BLaER1 (cell line): ENCODE measurements at regions not wholly inside any gene's neighbourhood (a gene's known extent, or its start where the extent isn't known, plus 50 kb on each side); places are given as distances from the start of the nearest gene placed in this dataset.

ENCODE experiments used
- H3K27ac ChIP-seq: shearing (Covaris generic); formaldehyde crosslinking; 2 replicates; pipeline ENCODE4 v1.8.1; 2022
- H3K27me3 ChIP-seq: shearing (Covaris generic); formaldehyde crosslinking; 2 replicates; pipeline ENCODE4 v1.8.1; 2022
- H3K36me3 ChIP-seq: shearing (Covaris generic); formaldehyde crosslinking; 2 replicates; pipeline ENCODE4 v1.8.1; 2022
- H3K4me1 ChIP-seq: shearing (Covaris generic); formaldehyde crosslinking; 2 replicates; pipeline ENCODE4 v1.8.1; 2022
- H3K4me2 ChIP-seq: shearing (Covaris generic); formaldehyde crosslinking; 2 replicates; pipeline ENCODE4 v1.8.1; 2022
- H3K4me3 ChIP-seq: shearing (Covaris generic); formaldehyde crosslinking; 2 replicates; pipeline ENCODE4 v1.8.1; 2022
- H3K9ac ChIP-seq: shearing (Covaris generic); formaldehyde crosslinking; 2 replicates; pipeline ENCODE4 v1.8.1; 2022
- H3K9me3 ChIP-seq: shearing (Covaris generic); formaldehyde crosslinking; 2 replicates; pipeline ENCODE4 v1.8.1; 2022
- H4K20me1 ChIP-seq: shearing (Covaris generic); formaldehyde crosslinking; 2 replicates; pipeline ENCODE4 v1.8.1; 2022
- Cebpa-rat ChIP-seq: shearing (Covaris generic); IDR thresholded peaks from 2 replicates; pipeline ENCODE4 v1.8.1; 2022

DNA sequence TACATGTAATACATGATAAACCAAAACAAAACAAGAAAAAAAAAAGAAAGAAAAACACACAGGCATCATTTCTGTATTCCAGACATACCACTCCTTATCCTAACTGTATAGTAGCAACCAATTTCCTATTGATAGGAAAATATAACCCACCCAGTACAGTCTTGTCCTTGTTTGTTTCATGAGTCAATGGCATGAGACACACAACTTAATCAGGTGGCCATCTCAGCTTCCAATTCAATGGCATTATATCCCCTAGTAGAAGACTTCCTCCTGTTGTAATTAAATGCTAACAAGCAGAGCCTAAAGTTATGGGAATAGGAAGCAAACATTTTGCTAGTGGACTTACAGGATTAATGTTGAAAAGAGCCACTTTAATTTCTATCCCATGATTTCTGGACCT is 121.0 kb upstream of the NOL4 start:
- H3K27me3 ChIP-seq: no peaks in the 10 kb centered on the region
- TF ChIP-seq Cebpa-rat: no peak
- no peaks in the 10 kb centered on the region for H3K36me3 ChIP-seq
- no peak overlapping the region for H3K27ac ChIP-seq
- H3K4me3 ChIP-seq: no peak overlapping the region
- 0 out of 2 replicates have a peak, but pooled peaks cover 1% of the 10 kb centered on the region for H3K9me3 ChIP-seq
- no peaks in the 10 kb centered on the region for H4K20me1 ChIP-seq
- H3K4me1 ChIP-seq: no peaks in the 10 kb centered on the region
- no peak overlapping the region for H3K9ac ChIP-seq
- H3K4me2 ChIP-seq: no peak overlapping the region

DNA sequence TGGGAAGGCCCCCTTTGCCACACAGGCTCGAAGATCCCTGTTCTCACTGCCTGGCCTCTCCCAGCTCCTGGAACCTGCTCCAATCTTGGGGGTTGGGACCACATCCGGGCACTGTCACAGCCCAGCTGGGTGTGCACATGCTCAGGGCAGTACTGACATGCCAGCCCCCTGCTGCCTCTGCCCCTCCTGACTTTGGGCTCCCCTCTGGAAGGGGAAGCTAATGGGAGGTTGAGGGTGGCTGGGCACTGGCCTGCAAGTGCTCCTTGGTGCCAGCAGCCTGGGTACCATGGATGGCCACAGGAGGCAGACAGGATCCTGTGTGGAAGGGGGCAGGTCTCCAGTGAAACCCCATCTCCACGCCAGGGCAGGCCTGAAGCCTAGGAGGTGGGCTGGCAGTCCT is 126.1 kb upstream of the NOL4 start:
- Histone ChIP-seq H3K27me3 (no peaks in the 10 kb centered on the region), H3K4me2 (no peak overlapping the region), H3K4me1 (no peaks in the 10 kb centered on the region), H3K27ac (no peak overlapping the region), H3K9ac (no peak overlapping the region), H4K20me1 (no peaks in the 10 kb centered on the region), H3K36me3 (no peaks in the 10 kb centered on the region), H3K9me3 (peaks cover 11% of the 10 kb centered on the region; the same call in 1 of the 2 replicates), H3K4me3 (no peak overlapping the region)
- no peak for TF ChIP-seq Cebpa-rat

DNA sequence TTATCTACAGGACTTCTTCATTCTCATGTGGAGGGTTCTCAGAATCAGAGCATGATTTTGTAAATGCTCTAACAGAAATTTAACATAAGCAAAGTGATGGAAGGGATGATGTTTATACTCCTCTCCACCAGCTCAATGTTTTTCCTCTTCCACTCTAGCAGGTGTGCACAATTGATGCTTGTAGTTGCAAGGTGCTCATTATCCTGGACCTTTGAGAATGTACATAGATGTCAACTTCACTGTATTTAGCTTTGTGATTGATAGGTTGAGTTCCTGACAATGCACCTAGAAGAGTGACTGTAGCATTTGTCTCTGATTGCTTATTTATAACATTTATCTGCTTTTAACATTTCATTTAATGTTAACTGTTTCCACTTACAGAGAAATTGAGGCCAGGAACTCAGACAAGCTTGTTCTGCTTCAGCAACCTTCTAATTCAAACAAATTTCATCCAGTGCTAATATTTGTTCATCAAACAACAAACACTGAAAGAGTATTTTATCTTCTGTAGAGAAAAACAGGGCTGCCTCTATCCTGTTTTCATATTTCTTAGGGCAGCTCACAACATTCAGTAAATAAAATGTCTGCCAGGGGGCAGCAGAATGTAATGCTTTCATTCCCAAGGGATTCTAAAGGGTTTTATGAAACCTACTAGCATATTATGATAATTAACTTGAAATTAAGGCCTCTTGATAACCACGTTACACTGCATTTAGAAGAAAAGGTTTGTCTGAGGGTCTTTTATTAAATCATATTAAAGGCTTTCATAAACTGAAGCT is 127.9 kb upstream of the NOL4 start:
- Histone ChIP-seq H4K20me1 (no peaks in the 10 kb centered on the region), H3K36me3 (no peaks in the 10 kb centered on the region), H3K9ac (no peak overlapping the region), H3K4me3 (no peak overlapping the region), H3K9me3 (peaks cover 11% of the 10 kb centered on the region; the same call in 1 of the 2 replicates), H3K4me2 (no peak overlapping the region), H3K27ac (no peak overlapping the region), H3K27me3 (no peaks in the 10 kb centered on the region), H3K4me1 (no peaks in the 10 kb centered on the region)
- TF ChIP-seq Cebpa-rat: no peak

DNA sequence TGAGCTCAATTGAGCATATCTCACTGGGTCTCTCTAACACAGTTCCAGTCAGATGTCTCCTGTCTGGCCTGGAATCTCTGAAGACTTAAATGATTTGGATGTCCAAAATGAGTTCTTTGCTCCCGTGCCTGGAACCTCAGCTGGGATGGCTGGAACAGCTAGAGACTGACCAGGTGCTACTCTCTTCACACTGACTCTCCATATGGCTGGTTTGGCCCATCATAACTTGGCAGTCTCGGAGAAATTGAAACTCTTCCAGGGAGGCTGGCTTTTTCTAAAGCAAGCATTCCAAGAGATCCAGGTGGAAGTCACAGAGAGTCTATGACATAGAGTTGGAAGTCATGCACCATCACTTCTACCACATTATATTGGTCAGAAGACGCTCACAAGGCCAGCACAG is 129.6 kb upstream of the NOL4 start:
- no peaks in the 10 kb centered on the region for H3K4me1 ChIP-seq

DNA sequence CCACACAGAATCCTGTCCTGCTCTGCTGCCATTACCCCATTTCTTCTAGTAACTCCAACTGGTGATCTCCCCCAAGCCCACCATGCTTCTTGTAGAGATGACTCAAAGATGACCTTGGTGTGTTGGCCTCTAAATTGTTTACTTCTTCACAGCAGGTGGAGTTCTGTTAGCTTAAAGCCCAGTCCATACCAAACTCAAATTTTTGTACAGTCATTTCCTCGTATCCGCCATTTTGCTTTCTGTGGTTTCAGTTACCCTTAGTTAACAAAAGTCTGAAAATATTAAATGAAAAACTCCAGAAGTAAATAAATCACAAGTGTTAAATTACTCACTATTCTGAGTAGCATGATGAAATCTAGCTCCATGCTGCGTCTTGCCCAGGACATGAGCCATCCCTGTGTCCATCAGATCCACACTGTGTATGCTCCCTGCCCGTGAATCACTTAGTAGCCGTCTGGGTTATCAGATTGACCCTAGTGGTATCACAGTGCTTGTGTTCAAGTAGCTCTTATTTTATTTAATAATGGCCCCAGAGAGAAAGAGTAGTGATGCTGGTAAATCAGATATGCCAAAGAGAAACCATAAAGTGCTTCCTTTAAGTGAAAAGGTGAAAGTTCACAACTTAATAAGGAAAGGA is 133.3 kb upstream of the NOL4 start:
- Histone ChIP-seq H3K4me1 (no peaks in the 10 kb centered on the region), H3K9me3 (no peaks in the 10 kb centered on the region; the same call in 1 of the 2 replicates), H4K20me1 (no peaks in the 10 kb centered on the region), H3K36me3 (no peaks in the 10 kb centered on the region), H3K27ac (no peak overlapping the region), H3K9ac (no peak overlapping the region), H3K4me3 (no peak overlapping the region), H3K4me2 (no peak overlapping the region), H3K27me3 (no peaks in the 10 kb centered on the region)
- TF ChIP-seq Cebpa-rat: no peak

More for the DNA sequence above, 129.6 kb upstream of the NOL4 start:
- Histone ChIP-seq H3K9ac (no peak overlapping the region), H3K4me2 (no peak overlapping the region), H3K9me3 (peaks cover 11% of the 10 kb centered on the region; the same call in 1 of the 2 replicates), H3K36me3 (no peaks in the 10 kb centered on the region), H3K4me3 (no peak overlapping the region), H4K20me1 (no peaks in the 10 kb centered on the region), H3K27ac (no peak overlapping the region), H3K27me3 (no peaks in the 10 kb centered on the region)
- TF ChIP-seq Cebpa-rat: no peak

DNA sequence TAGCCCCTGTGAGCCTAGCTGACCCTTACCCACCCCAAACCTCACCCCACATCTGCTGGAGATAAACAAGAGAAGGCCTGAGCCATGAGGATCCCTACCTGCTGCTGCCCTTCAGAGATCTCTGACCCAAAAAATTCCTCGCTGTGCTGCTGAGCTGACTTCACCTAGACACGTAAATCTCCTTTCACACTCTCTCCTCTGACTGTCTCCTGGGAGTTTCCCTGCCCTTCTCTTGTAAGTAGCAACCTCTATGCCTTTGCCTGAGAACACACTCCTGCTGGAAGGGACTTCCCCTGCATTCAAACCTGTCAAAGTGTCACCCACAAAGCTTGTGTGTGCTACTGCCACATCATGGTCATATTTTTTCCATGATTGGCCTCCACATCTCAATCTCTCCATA is 134.2 kb upstream of the NOL4 start:
- TF ChIP-seq Cebpa-rat: no peak
- Histone ChIP-seq H3K4me1 (no peaks in the 10 kb centered on the region), H4K20me1 (no peaks in the 10 kb centered on the region), H3K36me3 (no peaks in the 10 kb centered on the region), H3K9ac (no peak overlapping the region), H3K9me3 (no peaks in the 10 kb centered on the region; the same call in 1 of the 2 replicates), H3K4me3 (no peak overlapping the region), H3K4me2 (no peak overlapping the region), H3K27me3 (no peaks in the 10 kb centered on the region), H3K27ac (no peak overlapping the region)

DNA sequence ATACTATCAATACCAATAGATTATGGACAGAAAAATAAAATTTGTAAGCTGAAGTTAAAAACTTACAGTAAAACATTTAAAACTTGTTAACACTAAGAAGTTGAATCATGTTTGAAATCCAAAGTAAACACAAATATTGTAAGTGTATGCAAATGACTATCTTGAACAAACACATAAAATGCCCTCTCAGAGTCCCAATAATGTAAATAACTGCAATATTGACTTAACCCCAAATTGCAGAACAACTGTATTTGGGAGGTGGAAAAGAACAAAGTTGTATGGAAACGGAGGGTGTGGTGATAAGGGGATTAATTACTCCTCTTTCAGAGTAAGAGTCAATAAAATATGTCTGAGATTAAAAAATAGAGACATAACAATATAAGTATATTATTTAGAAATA is 140.0 kb upstream of the NOL4 start:
- no peak for TF ChIP-seq Cebpa-rat
- no peaks in the 10 kb centered on the region for H3K36me3 ChIP-seq
- H3K9me3 ChIP-seq: no peaks in the 10 kb centered on the region; the same call in 1 of the 2 replicates
- no peak overlapping the region for H3K9ac ChIP-seq
- H3K27ac ChIP-seq: no peak overlapping the region
- peaks cover 19% of the 10 kb centered on the region for H3K4me1 ChIP-seq
- no peak overlapping the region for H3K4me3 ChIP-seq
- H3K27me3 ChIP-seq: no peaks in the 10 kb centered on the region
- H4K20me1 ChIP-seq: no peaks in the 10 kb centered on the region
- H3K4me2 ChIP-seq: peak overlapping the region; percentile 68; the same call in 1 of the 2 replicates

DNA sequence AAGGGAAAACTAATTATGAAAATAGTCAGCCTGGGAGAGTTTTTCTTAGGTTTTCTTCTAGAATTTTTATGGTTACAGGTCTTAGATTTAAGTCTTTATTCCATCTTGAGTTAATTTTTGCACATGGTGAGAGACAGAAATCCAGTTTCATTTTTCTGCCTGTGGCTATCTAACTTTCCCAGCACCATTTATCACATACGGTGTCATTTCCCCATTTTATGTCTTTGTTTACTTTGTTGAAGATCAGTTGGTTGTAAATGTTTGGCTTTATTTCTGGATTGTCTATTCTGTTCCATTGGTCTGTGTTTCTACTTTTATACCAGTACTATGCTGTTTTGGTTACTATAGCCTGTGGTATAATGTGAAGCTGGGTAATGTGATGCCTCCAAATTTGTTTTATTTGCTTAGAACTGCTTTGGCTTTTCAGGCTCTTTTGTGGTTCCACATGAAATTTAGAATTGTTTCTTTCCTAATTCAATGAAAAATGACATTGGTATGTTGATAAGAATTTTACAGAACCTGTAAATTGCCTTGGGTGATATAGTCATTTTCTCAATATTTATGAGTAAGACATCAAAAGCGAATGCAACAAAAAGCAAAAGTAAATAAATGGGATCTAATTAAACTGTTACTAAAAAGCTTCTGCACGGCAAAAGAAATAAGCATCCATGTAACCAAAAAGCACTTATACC is 146.1 kb upstream of the NOL4 start:
- no peak for TF ChIP-seq Cebpa-rat
- Histone ChIP-seq H3K4me2 (no peak overlapping the region), H4K20me1 (no peaks in the 10 kb centered on the region), H3K36me3 (no peaks in the 10 kb centered on the region), H3K27me3 (no peaks in the 10 kb centered on the region), H3K9me3 (0 out of 2 replicates have a peak, but pooled peaks cover 7% of the 10 kb centered on the region), H3K9ac (no peak overlapping the region), H3K4me3 (no peak overlapping the region), H3K4me1 (peaks cover 6% of the 10 kb centered on the region), H3K27ac (no peak overlapping the region)

DNA sequence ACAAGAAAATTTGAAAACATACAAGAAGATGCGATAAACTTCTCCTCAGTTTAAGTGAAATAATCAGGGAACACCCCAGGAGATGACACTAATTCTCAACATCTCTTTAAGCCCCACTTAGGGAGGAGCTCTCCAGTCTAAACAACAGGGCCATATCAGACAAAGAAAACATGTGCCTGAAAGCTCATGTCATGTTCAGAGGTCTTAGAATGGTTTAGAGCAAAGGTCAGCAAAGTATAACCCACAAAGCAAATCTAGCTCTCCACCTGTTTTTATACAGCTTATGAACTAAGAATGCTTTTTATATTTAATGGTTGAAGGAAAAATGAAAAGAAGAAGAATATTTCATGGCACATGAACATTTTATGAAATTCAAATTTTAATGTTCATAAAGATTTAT is 155.6 kb upstream of the NOL4 start:
- Histone ChIP-seq H3K4me3 (no peak overlapping the region), H3K9me3 (no peaks in the 10 kb centered on the region), H3K27me3 (no peaks in the 10 kb centered on the region), H3K4me2 (no peak overlapping the region), H3K36me3 (no peaks in the 10 kb centered on the region), H3K9ac (no peak overlapping the region), H4K20me1 (no peaks in the 10 kb centered on the region), H3K4me1 (no peaks in the 10 kb centered on the region), H3K27ac (no peak overlapping the region)
- TF ChIP-seq Cebpa-rat: no peak

DNA sequence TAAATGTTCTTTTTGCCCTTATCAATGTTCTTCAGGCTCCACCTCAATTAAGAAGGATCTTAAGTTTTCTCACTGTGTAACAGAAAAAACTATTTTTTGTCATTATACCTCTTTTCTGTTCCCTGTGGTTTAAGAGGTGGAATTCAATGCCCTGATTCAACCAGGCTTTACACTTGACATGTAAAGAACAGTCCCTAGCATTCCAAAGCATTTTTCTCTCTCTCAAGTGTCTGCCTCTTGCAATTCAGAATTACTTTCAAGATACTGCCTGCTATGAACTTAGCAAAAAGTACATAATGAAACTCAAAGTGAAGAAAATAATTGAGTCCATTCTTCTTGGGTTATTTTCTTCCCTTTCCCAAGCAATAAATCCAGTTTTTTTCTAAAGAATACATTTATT is 160.6 kb upstream of the NOL4 start:
- H3K9me3 ChIP-seq: peaks cover 7% of the 10 kb centered on the region
- no peaks in the 10 kb centered on the region for H3K4me1 ChIP-seq
- H3K36me3 ChIP-seq: no peaks in the 10 kb centered on the region
- H3K4me2 ChIP-seq: no peak overlapping the region
- H4K20me1 ChIP-seq: no peaks in the 10 kb centered on the region
- H3K4me3 ChIP-seq: no peak overlapping the region
- H3K27me3 ChIP-seq: no peaks in the 10 kb centered on the region
- H3K27ac ChIP-seq: no peak overlapping the region
- no peak overlapping the region for H3K9ac ChIP-seq
- TF ChIP-seq Cebpa-rat: no peak
